ENCODE measurements at regions not wholly inside any gene's neighbourhood (a gene's known extent, or its start where the extent isn't known, plus 50 kb on each side); places are given as distances from the start of the nearest gene placed in this dataset.

DNA sequence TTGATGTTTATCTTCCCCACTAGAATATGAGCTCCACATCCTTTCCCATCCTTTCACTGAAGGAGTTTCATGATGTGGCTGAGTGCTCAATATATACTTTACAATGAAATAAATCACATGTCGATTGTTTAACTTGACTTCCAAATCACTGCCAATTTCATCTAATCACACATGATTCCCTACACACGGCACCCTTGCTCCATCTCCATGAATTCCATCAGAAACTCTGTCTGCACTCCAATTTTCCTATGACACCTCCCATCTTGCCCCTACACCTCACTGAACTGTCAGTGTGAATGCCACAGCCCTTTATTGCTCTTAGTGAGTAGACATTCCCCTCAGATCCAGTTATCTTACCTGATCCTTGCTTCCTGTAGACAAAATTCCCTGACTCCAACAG lies 366.0 kb downstream of the CMPK2 start:
- no peak for TF ChIP-seq EZH2 (IDR thresholded peaks at IDR 0.05; ENCODE audit: low read length)
- TF ChIP-seq, protein P1, sequence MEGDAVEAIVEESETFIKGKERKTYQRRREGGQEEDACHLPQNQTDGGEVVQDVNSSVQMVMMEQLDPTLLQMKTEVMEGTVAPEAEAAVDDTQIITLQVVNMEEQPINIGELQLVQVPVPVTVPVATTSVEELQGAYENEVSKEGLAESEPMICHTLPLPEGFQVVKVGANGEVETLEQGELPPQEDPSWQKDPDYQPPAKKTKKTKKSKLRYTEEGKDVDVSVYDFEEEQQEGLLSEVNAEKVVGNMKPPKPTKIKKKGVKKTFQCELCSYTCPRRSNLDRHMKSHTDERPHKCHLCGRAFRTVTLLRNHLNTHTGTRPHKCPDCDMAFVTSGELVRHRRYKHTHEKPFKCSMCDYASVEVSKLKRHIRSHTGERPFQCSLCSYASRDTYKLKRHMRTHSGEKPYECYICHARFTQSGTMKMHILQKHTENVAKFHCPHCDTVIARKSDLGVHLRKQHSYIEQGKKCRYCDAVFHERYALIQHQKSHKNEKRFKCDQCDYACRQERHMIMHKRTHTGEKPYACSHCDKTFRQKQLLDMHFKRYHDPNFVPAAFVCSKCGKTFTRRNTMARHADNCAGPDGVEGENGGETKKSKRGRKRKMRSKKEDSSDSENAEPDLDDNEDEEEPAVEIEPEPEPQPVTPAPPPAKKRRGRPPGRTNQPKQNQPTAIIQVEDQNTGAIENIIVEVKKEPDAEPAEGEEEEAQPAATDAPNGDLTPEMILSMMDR (optimal IDR thresholded peaks at IDR 0.05 in 1 of 3, IDR thresholded peaks at IDR 0.05 in 1 of 3, conservative IDR thresholded peaks at IDR 0.05 in 1 of 3; ENCODE audit: extremely low read depth in 1 of 3, insufficient read depth in 2 of 3, low read length in 3 of 3), result no peak
- no peak overlapping the region for H3K4me3 ChIP-seq (ENCODE audit: control insufficient read depth in 2 of 3, extremely low read depth in 1 of 3, insufficient read depth in 2 of 3, low read depth in 1 of 3, low read length in 3 of 3)
- no peak for DNase-seq (ENCODE audit: low read depth, low spot score)
- no peak overlapping the region for H3K27ac ChIP-seq (ENCODE audit: control insufficient read depth, insufficient read depth, low read length)
- H3K9me3 ChIP-seq (ENCODE audit: control insufficient read depth, low read depth, low read length), result peaks cover 4% of the 10 kb centered on the region
- no peaks in the 10 kb centered on the region for H3K27me3 ChIP-seq (ENCODE audit: control insufficient read depth, extremely low read depth, insufficient read depth, low read length)
- no peaks in the 10 kb centered on the region for H3K9me1 ChIP-seq (ENCODE audit: control insufficient read depth, extremely low read depth, insufficient read depth, low read length)
- H3K36me3 ChIP-seq (ENCODE audit: control insufficient read depth in 2 of 2, extremely low read depth in 1 of 2, insufficient read depth in 2 of 2, low read length in 2 of 2), result no peaks in the 10 kb centered on the region
- no peaks in the 10 kb centered on the region for H3K4me1 ChIP-seq (ENCODE audit: control insufficient read depth, extremely low read depth, insufficient read depth, low read length)
- no peak for FAIRE-seq
- dilution Hi-C loops (cut with MboI; ENCODE audit: extremely low pct_ligation_motif_present, low sequenced_read_pairs), result no loop called here
- H3K79me2 ChIP-seq (ENCODE audit: control insufficient read depth, insufficient read depth, low read length), result no peaks in the 10 kb centered on the region
- no peak overlapping the region for H3K9ac ChIP-seq (ENCODE audit: control insufficient read depth, extremely low read depth, insufficient read depth, low read length)
- H4K20me1 ChIP-seq (ENCODE audit: control insufficient read depth, extremely low read depth, insufficient read depth, low read length), result no peaks in the 10 kb centered on the region
- no peak overlapping the region for H2AFZ ChIP-seq (ENCODE audit: control insufficient read depth, low read length)
- H3K4me2 ChIP-seq (ENCODE audit: control insufficient read depth, extremely low read depth, insufficient read depth, low read depth, low read length), result no peak overlapping the region

DNA sequence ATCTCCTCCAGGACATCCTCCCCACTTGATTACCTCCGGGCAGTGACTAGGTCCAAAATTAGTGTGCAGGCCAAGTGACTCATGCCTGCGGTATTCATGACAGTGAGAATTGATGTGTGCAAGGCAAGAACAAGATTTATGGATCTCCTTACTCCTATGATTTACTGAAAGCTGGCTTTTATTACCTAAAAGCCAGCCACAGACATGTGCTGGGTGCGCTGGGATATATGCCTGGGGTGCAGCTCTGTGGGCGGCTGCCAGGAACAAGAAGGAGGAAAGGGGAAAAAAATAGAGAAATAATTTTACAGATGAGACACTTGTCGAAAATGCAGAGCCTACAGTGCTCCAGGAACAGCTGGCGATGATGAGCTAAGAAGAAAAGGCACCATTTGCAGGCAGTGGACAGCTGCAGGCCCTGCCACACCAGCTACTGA lies 359.3 kb downstream of the CMPK2 start:
- FAIRE-seq (peak; percentile 26), DNase-seq (ENCODE audit: low read depth, low spot score) (peak; percentile 36)
- Histone ChIP-seq H3K9me3 (ENCODE audit: control insufficient read depth, low read depth, low read length) (no peaks in the 10 kb centered on the region), H3K4me2 (ENCODE audit: control insufficient read depth, extremely low read depth, insufficient read depth, low read depth, low read length) (no peak overlapping the region), H3K4me1 (ENCODE audit: control insufficient read depth, extremely low read depth, insufficient read depth, low read length) (peaks cover 8% of the 10 kb centered on the region), H3K27ac (ENCODE audit: control insufficient read depth, insufficient read depth, low read length) (no peak overlapping the region), H3K9me1 (ENCODE audit: control insufficient read depth, extremely low read depth, insufficient read depth, low read length) (no peaks in the 10 kb centered on the region), H2AFZ (ENCODE audit: control insufficient read depth, low read length) (no peak overlapping the region), H3K9ac (ENCODE audit: control insufficient read depth, extremely low read depth, insufficient read depth, low read length) (no peak overlapping the region), H3K27me3 (ENCODE audit: control insufficient read depth, extremely low read depth, insufficient read depth, low read length) (no peaks in the 10 kb centered on the region), H3K36me3 (ENCODE audit: control insufficient read depth in 2 of 2, extremely low read depth in 1 of 2, insufficient read depth in 2 of 2, low read length in 2 of 2) (no peaks in the 10 kb centered on the region), H4K20me1 (ENCODE audit: control insufficient read depth, extremely low read depth, insufficient read depth, low read length) (no peaks in the 10 kb centered on the region), H3K4me3 (ENCODE audit: control insufficient read depth in 2 of 3, extremely low read depth in 1 of 3, insufficient read depth in 2 of 3, low read depth in 1 of 3, low read length in 3 of 3) (no peak overlapping the region), H3K79me2 (ENCODE audit: control insufficient read depth, insufficient read depth, low read length) (no peaks in the 10 kb centered on the region)
- dilution Hi-C loops (cut with MboI; ENCODE audit: extremely low pct_ligation_motif_present, low sequenced_read_pairs), result no loop called here
- TF ChIP-seq, protein P1 (optimal IDR thresholded peaks at IDR 0.05 in 1 of 3, IDR thresholded peaks at IDR 0.05 in 1 of 3, conservative IDR thresholded peaks at IDR 0.05 in 1 of 3; ENCODE audit: extremely low read depth in 1 of 3, insufficient read depth in 2 of 3, low read length in 3 of 3), result no peak
- no peak for TF ChIP-seq EZH2 (IDR thresholded peaks at IDR 0.05; ENCODE audit: low read length)
